AG10803 (cell line): ENCODE measurements at regions not wholly inside any gene's neighbourhood (a gene's known extent, or its start where the extent isn't known, plus 50 kb on each side); places are given as distances from the start of the nearest gene placed in this dataset.

Experiments used
- DNase-seq: peaks from one replicate; pipeline ENCODE4 v3.0.0; 2010; ENCODE audit warnings: low read depth
- H3K4me3 ChIP-seq: 2 replicates; pipeline ENCODE4 v1.5.1; 2011; ENCODE audit warnings: mild to moderate bottlenecking, low read length, control low read depth
- CTCF ChIP-seq: conservative IDR thresholded peaks from 2 replicates; pipeline ENCODE4 v1.5.1; 2011; ENCODE audit warnings: mild to moderate bottlenecking, low read length, control low read depth, inconsistent platforms

- no peak for TF ChIP-seq CTCF
- DNase-seq, result no peak
- H3K4me3 ChIP-seq, result no peak overlapping the region
Measured at GRCh38 chr1:114235281-114235680, 81.6 kb upstream of the SYT6 start.

GRCh38 chr1:114234408-114235124 is 80.9 kb upstream of the SYT6 start:
- DNase-seq, result no peak

GRCh38 chr1:114232691-114233090 is 79.0 kb upstream of the SYT6 start:
- no peak for TF ChIP-seq CTCF
- no peak overlapping the region for H3K4me3 ChIP-seq
- DNase-seq, result no peak

More at GRCh38 chr1:114234408-114235124, 80.9 kb upstream of the SYT6 start:
- TF ChIP-seq CTCF, result no peak
- no peak overlapping the region for H3K4me3 ChIP-seq

GRCh38 chr1:114231301-114231700 is 77.6 kb upstream of the SYT6 start:
- no peak for DNase-seq
- no peak overlapping the region for H3K4me3 ChIP-seq
- no peak for TF ChIP-seq CTCF

- H3K4me3 ChIP-seq, result no peak overlapping the region
- DNase-seq, result no peak
- no peak for TF ChIP-seq CTCF
Measured at GRCh38 chr1:114229368-114229767, 75.7 kb upstream of the SYT6 start.

GRCh38 chr1:114227059-114227458 is 73.4 kb upstream of the SYT6 start:
- no peak for DNase-seq
- no peak overlapping the region for H3K4me3 ChIP-seq
- no peak for TF ChIP-seq CTCF

- H3K4me3 ChIP-seq, result no peak overlapping the region
- TF ChIP-seq CTCF, result no peak
- peak; percentile 20 for DNase-seq
Measured at GRCh38 chr1:114224196-114224907, 70.7 kb upstream of the SYT6 start.
